Activated CD4-positive, alpha-beta T cell treated with anti-CD3 and anti-CD28 coated beads, Interleukin-2, amount 50 U/mL, for 4 hours (primary cell): ENCODE measurements at regions not wholly inside any gene's neighbourhood (a gene's known extent, or its start where the extent isn't known, plus 50 kb on each side); places are given as distances from the start of the nearest gene placed in this dataset.

Experiments used
- DNase-seq, 2 experiments: peaks; one replicate each; pipeline ENCODE4 v3.0.0-alpha.2; 2020

GRCh38 chr1:14511796-14512585 is 86.5 kb upstream of the KAZN start:
- no peak for DNase-seq

- no peak for DNase-seq
These were observed 85.4 kb upstream of the KAZN start for GRCh38 chr1:14513111-14513510.

- no peak for DNase-seq
These were observed 83.7 kb upstream of the KAZN start for GRCh38 chr1:14514739-14515138.

- no peak for DNase-seq
These were observed 81.3 kb upstream of the KAZN start for GRCh38 chr1:14516974-14517840.

- DNase-seq, result no peak
These were observed 80.7 kb upstream of the KAZN start for GRCh38 chr1:14517841-14518180.

- DNase-seq, result no peak
These were observed 78.5 kb upstream of the KAZN start for GRCh38 chr1:14519976-14520375.

GRCh38 chr1:14520514-14521163 is 77.8 kb upstream of the KAZN start:
- DNase-seq, result no peak

- no peak for DNase-seq
These were observed 76.9 kb upstream of the KAZN start for GRCh38 chr1:14521622-14522021.

GRCh38 chr1:14522077-14522925 is 76.2 kb upstream of the KAZN start:
- DNase-seq, result no peak

GRCh38 chr1:14522926-14523241 is 75.6 kb upstream of the KAZN start:
- no peak for DNase-seq

- DNase-seq, result no peak
These were observed 73.5 kb upstream of the KAZN start for GRCh38 chr1:14524826-14525636.

- no peak for DNase-seq
These were observed 69.0 kb upstream of the KAZN start for GRCh38 chr1:14529475-14529874.

- no peak for DNase-seq
These were observed 67.0 kb upstream of the KAZN start for GRCh38 chr1:14531519-14531918.

GRCh38 chr1:14535619-14536355 is 62.7 kb upstream of the KAZN start:
- DNase-seq, result no peak

GRCh38 chr1:14538335-14538734 is 60.1 kb upstream of the KAZN start:
- no peak for DNase-seq

- DNase-seq, result no peak
These were observed 59.2 kb upstream of the KAZN start for GRCh38 chr1:14539309-14539708.

GRCh38 chr1:14539953-14540563 is 58.4 kb upstream of the KAZN start:
- no peak for DNase-seq

GRCh38 chr1:14541348-14541747 is 57.1 kb upstream of the KAZN start:
- DNase-seq, result no peak

GRCh38 chr1:14543191-14543840 is 55.2 kb upstream of the KAZN start:
- DNase-seq, result no peak

GRCh38 chr1:14544319-14544718 is 54.2 kb upstream of the KAZN start:
- DNase-seq, result no peak
